ENCODE measurements at regions not wholly inside any gene's neighbourhood (a gene's known extent, or its start where the extent isn't known, plus 50 kb on each side); places are given as distances from the start of the nearest gene placed in this dataset.

DNA sequence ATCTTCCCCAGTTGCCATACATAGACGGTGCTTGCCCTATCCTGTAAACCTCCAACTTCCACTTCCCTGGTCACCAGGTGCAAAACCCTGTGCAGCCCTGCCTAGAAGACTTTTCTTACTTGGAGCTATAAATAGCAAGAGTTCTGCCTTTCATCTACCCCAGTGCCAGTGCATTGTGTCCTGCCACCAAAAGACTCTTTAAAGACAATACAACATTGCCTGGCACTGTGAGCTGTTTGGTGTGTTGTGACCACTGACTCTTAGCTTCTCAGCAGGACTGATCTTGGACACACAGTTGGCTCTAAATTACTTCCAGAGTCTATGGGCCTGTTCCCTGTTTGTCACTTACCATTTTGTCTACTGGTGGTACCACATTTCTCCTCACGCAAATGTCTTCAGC, 608.1 kb downstream of the CDH9 start:
- intact Hi-C loops (cut with DNase I), result no loop called here
- Histone ChIP-seq H3K9me3 (peaks cover 0 to 16% (median 0%) of the 10 kb centered on the region in 12 donors), H3K4me3 (no peak overlapping the region), H3K4me1 (no peaks in the 10 kb centered on the region), H3K36me3 (no peaks in the 10 kb centered on the region), H3K27me3 (no peaks in the 10 kb centered on the region), H3K27ac (no peak overlapping the region)
- no peak for TF ChIP-seq POLR2A (IDR thresholded peaks at IDR 0.05)
- TF ChIP-seq, protein P1, sequence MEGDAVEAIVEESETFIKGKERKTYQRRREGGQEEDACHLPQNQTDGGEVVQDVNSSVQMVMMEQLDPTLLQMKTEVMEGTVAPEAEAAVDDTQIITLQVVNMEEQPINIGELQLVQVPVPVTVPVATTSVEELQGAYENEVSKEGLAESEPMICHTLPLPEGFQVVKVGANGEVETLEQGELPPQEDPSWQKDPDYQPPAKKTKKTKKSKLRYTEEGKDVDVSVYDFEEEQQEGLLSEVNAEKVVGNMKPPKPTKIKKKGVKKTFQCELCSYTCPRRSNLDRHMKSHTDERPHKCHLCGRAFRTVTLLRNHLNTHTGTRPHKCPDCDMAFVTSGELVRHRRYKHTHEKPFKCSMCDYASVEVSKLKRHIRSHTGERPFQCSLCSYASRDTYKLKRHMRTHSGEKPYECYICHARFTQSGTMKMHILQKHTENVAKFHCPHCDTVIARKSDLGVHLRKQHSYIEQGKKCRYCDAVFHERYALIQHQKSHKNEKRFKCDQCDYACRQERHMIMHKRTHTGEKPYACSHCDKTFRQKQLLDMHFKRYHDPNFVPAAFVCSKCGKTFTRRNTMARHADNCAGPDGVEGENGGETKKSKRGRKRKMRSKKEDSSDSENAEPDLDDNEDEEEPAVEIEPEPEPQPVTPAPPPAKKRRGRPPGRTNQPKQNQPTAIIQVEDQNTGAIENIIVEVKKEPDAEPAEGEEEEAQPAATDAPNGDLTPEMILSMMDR (IDR thresholded peaks at IDR 0.05), result no peak
- WGBS, 4 donors, result 78 to 92% (median 87%) methylated on average over 2 of the region's 2 CpGs
- DNase-seq (no peak), ATAC-seq (peak; percentile 34 to 73 (median 64))

DNA sequence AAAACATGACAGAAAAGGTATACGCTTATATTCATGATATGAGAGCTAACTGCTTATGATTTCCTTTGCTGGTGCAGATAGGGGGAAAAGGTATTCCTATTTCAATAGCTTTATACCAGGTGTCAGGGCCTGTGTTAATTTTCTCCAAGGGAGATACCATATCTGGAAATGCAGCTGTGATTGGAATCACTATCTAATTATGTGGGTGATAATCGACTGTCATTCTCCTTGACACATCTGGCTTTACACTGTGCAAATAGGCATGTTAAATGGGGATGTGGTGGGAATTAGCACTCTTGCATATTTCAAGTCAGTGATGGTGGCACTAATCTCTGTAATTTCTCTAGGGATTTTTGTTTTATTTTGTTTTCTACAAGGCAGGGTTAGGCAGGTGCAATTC, 611.1 kb downstream of the CDH9 start:
- ATAC-seq (no peak), DNase-seq (no peak)
- no peak overlapping the region for H3K27ac ChIP-seq
- intact Hi-C loops (cut with DNase I), result no loop called here
- 76 to 84% (median 79%) methylated on average over 2 of the region's 2 CpGs for WGBS, 4 donors
- H3K4me3 ChIP-seq, result no peak overlapping the region
- no peaks in the 10 kb centered on the region for H3K36me3 ChIP-seq
- no peaks in the 10 kb centered on the region for H3K4me1 ChIP-seq
- H3K9me3 ChIP-seq, result peaks cover 0 to 13% (median 0%) of the 10 kb centered on the region in 12 donors
- TF ChIP-seq POLR2A (IDR thresholded peaks at IDR 0.05), result no peak
- TF ChIP-seq, protein P1 (IDR thresholded peaks at IDR 0.05), result no peak
- H3K27me3 ChIP-seq, result no peaks in the 10 kb centered on the region

DNA sequence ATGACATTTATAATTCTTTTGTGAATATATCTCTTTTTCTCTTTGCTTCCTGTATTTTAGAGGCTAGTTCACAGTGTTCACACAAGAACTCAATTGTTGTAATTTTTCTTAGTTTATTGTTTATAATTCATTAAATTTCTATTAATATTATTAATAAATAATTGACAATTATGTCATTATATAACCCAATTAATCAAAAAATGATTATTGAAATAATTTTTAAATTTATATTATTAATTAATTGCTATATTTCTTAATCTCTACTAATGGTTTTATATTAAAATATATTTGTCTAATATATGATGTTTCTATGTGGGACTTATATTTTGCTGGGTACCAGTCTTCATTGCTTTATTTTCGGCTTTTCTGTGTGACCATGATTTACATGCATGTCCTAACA, 618.4 kb downstream of the CDH9 start:
- intact Hi-C loops (cut with DNase I), result no loop called here
- WGBS, 4 donors, result 81 to 95% (median 85%) methylated on average over 1 of the region's 1 CpG
- ATAC-seq, result no peak
- peaks cover 0 to 2% (median 0%) of the 10 kb centered on the region in 12 donors for H3K9me3 ChIP-seq
- no peak overlapping the region for H3K27ac ChIP-seq
- no peak for TF ChIP-seq POLR2A (IDR thresholded peaks at IDR 0.05)
- TF ChIP-seq, protein P1 (IDR thresholded peaks at IDR 0.05), result no peak
- no peaks in the 10 kb centered on the region for H3K36me3 ChIP-seq
- H3K27me3 ChIP-seq, result no peaks in the 10 kb centered on the region
- DNase-seq, result no peak
- no peak overlapping the region for H3K4me3 ChIP-seq
- H3K4me1 ChIP-seq, result no peaks in the 10 kb centered on the region

DNA sequence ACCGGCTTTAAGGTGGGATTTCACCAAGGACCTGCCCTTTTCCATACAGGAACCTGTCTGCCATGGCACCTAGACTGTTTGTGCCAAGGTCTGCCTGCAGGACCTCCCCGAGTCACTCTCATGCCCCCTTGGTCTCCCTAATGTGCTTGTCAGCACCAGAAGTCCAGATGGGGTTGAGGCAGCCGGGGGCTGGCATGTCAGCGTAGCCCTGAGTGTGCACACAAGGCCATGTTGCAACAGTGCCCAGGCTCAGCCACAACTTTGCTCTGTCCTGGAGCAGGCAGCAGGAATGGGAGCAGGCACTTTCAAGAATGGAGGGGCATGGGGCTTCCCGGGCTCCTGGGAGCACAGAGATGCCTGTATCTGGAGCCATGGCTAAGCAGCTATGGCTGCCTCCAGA, 621.5 kb downstream of the CDH9 start:
- Histone ChIP-seq H3K27ac (no peak overlapping the region), H3K27me3 (no peaks in the 10 kb centered on the region), H3K4me1 (no peaks in the 10 kb centered on the region), H3K4me3 (no peak overlapping the region), H3K36me3 (no peaks in the 10 kb centered on the region), H3K9me3 (peaks cover 0 to 4% (median 0%) of the 10 kb centered on the region in 12 donors)
- TF ChIP-seq, protein P1 (IDR thresholded peaks at IDR 0.05), result no peak
- no peak for TF ChIP-seq POLR2A (IDR thresholded peaks at IDR 0.05)
- intact Hi-C loops (cut with DNase I), result no loop called here
- DNase-seq, result no peak
- WGBS, 4 donors, result 81 to 90% (median 86%) methylated on average over 4 to 5 of the region's 5 CpGs
- ATAC-seq, result no peak

Measured in heart left ventricle (tissue), 16 donors.